Mesendoderm (in vitro differentiated cells): ENCODE measurements at regions not wholly inside any gene's neighbourhood (a gene's known extent, or its start where the extent isn't known, plus 50 kb on each side); places are given as distances from the start of the nearest gene placed in this dataset.

ENCODE experiments used
- DNase-seq: peaks from one replicate; pipeline ENCODE4 v3.0.0; 2013
- H2AK5ac ChIP-seq: 2 replicates; pipeline ENCODE4 v1.6.1; 2013; ENCODE audit warnings: low read length, inconsistent platforms
- H2BK120ac ChIP-seq: 2 replicates; pipeline ENCODE4 v1.6.1; 2013; ENCODE audit warnings: low read depth, mild to moderate bottlenecking, low read length, moderate library complexity, mixed read lengths
- H2BK15ac ChIP-seq: replicated peaks from 2 replicates; pipeline ENCODE4 v1.6.1; 2013; ENCODE audit warnings: low read depth, mild to moderate bottlenecking, moderate library complexity
- H2BK5ac ChIP-seq: 2 replicates; pipeline ENCODE4 v1.6.1; 2013; ENCODE audit warnings: low read length, inconsistent platforms
- H3K18ac ChIP-seq: 2 replicates; pipeline ENCODE4 v1.6.1; 2013; ENCODE audit warnings: mild to moderate bottlenecking, low read length, mixed read lengths
- H3K23ac ChIP-seq: one replicate; pipeline ENCODE4 v1.6.1; 2013; ENCODE audit warnings: low read length
- H3K27ac ChIP-seq: 2 replicates; pipeline ENCODE4 v1.5.1; 2013; ENCODE audit warnings: low read depth, mild to moderate bottlenecking, inconsistent platforms, low read length, moderate library complexity
- H3K27me3 ChIP-seq: 2 replicates; pipeline ENCODE4 v1.6.1; 2013; ENCODE audit warnings: low read length, control low read depth, mild to moderate bottlenecking, inconsistent platforms; ENCODE audit not compliant: insufficient read depth, poor library complexity
- H3K36me3 ChIP-seq: 2 replicates; pipeline ENCODE4 v1.6.1; 2013; ENCODE audit warnings: low read length, inconsistent platforms; ENCODE audit not compliant: control insufficient read depth, insufficient read depth
- H3K4ac ChIP-seq: one replicate; pipeline ENCODE4 v1.6.1; 2013; ENCODE audit warnings: low read depth, mild to moderate bottlenecking, low read length, moderate library complexity
- H3K4me1 ChIP-seq: 2 replicates; pipeline ENCODE4 v1.6.1; 2013; ENCODE audit warnings: low read depth, low read length, inconsistent platforms; ENCODE audit not compliant: control insufficient read depth
- H3K4me2 ChIP-seq: 2 replicates; pipeline ENCODE4 v1.6.1; 2013; ENCODE audit warnings: low read length
- H3K4me3 ChIP-seq: 2 replicates; pipeline ENCODE4 v1.5.1; 2013; ENCODE audit warnings: mild to moderate bottlenecking, low read length
- H3K56ac ChIP-seq: one replicate; pipeline ENCODE4 v1.6.1; 2013; ENCODE audit warnings: low read length
- H3K79me1 ChIP-seq: 2 replicates; pipeline ENCODE4 v1.6.1; 2013; ENCODE audit warnings: low read length, inconsistent platforms
- H3K79me2 ChIP-seq: 2 replicates; pipeline ENCODE4 v1.6.1; 2013; ENCODE audit warnings: mild to moderate bottlenecking, low read length; ENCODE audit not compliant: control insufficient read depth, insufficient read depth
- H3K9ac ChIP-seq: 2 replicates; pipeline ENCODE4 v1.6.1; 2013; ENCODE audit warnings: low read length, inconsistent platforms
- H4K5ac ChIP-seq: one replicate; pipeline ENCODE4 v1.6.1; 2013; ENCODE audit warnings: low read length
- H4K8ac ChIP-seq: one replicate; pipeline ENCODE4 v1.6.1; 2013; ENCODE audit warnings: low read depth, mild to moderate bottlenecking, control low read depth, low read length, moderate library complexity
- WGBS: extraction: QIAGEN DNeasy Blood & Tissue Kit; methylation state at CpG from one replicate; pipeline ENCODE4 v1.1.7; 2013; ENCODE audit warnings: low lambda C conversion rate, missing lambda C conversion rate; ENCODE audit not compliant: insufficient coverage; ENCODE audit errors: extremely low coverage; 5-methylcytosine and 5-hydroxymethylcytosine counted together

DNA sequence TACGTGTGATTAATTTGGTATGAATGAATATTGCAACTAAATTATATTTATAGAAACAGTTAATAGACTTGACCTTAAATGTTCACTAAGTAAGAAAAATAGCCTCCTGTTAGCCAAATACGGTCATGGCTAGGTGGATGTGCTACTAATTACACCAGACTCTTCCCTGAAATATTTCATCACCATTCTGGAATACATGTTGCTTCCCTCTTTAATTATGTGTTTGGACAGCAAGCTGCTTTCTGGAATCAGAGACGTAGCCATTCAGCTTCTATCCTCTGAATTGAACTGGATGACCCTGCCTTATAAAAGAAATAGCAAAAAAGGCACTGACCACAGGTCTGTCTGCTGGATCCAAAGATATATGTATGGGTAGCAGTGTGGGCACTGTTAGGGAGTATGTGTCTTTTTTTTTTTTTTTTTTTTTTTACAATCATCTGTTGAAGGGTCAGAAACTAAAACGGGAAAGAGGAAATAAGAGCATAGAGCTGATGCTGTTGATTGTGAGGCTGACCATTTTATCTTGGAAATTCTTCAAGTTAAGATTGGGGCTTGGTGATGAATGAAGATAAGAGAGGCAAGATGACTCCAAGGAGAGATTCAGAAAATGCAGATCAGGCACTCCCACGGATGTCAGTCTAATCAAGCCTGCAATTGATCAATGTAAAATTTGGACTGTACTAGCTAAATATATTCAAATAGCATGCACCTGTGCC, 283.2 kb upstream of the HSF2 start:
- no CpG with 5 or more reads among the region's 5 CpGs for WGBS
- Histone ChIP-seq H3K27me3 (no peaks in the 10 kb centered on the region), H3K56ac (no peak overlapping the region)

DNA sequence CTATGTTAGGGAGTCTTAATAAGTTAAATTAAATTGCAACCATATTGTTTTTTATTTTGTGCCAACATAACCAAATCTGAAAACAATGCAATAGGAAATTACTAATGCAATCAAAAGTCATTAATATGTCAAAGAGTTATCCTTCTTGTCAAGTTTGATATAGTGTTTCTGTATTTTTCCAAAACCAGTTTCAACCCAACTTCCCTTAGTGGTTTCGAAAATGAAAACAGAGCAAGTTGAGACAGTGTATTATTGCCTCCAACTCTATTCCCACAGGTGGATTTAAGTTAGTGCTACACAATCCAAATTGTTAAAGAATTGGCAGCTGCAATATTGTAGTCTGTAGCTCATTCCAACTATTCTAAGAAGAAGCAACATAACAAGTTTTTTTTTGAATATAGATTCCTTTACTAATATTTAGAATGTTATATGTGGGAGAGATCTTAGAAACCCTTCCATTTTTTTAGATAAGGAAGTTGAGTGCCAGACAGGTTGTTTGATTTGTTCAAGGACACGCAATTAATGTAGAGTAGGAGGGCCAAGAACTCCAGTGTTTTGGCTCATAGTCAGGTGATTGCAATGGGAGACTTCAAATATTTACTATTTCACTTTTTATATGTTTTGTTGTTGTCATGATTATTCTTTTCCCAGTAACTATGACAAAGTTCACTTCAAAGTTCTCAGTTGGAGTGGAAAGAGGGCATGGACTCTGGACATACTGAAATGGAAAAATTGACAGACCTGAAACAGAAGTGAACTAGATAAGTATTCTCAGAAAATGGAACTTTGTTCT, 282.4 kb upstream of the HSF2 start:
- no peak overlapping the region for H3K9ac ChIP-seq
- H3K27me3 ChIP-seq: no peaks in the 10 kb centered on the region
- DNase-seq: no peak
- no peak overlapping the region for H2BK120ac ChIP-seq
- no peak overlapping the region for H3K27ac ChIP-seq
- no peak overlapping the region for H3K4me2 ChIP-seq
- H2BK15ac ChIP-seq: no peak overlapping the region
- H3K79me1 ChIP-seq: no peaks in the 10 kb centered on the region
- no peak overlapping the region for H3K23ac ChIP-seq
- no peak overlapping the region for H4K8ac ChIP-seq
- H3K18ac ChIP-seq: no peak overlapping the region
- no peak overlapping the region for H3K4ac ChIP-seq
- no peak overlapping the region for H3K56ac ChIP-seq
- no peak overlapping the region for H2BK5ac ChIP-seq
- no CpG with 5 or more reads among the region's 2 CpGs for WGBS
- no peak overlapping the region for H2AK5ac ChIP-seq
- no peaks in the 10 kb centered on the region for H3K4me1 ChIP-seq
- no peak overlapping the region for H4K5ac ChIP-seq
- H3K79me2 ChIP-seq: no peaks in the 10 kb centered on the region
- H3K36me3 ChIP-seq: no peaks in the 10 kb centered on the region
- no peak overlapping the region for H3K4me3 ChIP-seq

More for the DNA sequence above, 283.2 kb upstream of the HSF2 start:
- Histone ChIP-seq H3K36me3 (no peaks in the 10 kb centered on the region), H3K4ac (no peak overlapping the region), H3K9ac (no peak overlapping the region), H3K79me2 (no peaks in the 10 kb centered on the region), H3K23ac (no peak overlapping the region), H3K79me1 (no peaks in the 10 kb centered on the region), H3K18ac (no peak overlapping the region), H2BK15ac (no peak overlapping the region), H4K8ac (no peak overlapping the region), H2BK5ac (no peak overlapping the region), H3K4me1 (no peaks in the 10 kb centered on the region), H4K5ac (no peak overlapping the region), H2AK5ac (no peak overlapping the region), H2BK120ac (no peak overlapping the region), H3K27ac (no peak overlapping the region), H3K4me2 (no peak overlapping the region), H3K4me3 (no peak overlapping the region)
- DNase-seq: peak; percentile 5

DNA sequence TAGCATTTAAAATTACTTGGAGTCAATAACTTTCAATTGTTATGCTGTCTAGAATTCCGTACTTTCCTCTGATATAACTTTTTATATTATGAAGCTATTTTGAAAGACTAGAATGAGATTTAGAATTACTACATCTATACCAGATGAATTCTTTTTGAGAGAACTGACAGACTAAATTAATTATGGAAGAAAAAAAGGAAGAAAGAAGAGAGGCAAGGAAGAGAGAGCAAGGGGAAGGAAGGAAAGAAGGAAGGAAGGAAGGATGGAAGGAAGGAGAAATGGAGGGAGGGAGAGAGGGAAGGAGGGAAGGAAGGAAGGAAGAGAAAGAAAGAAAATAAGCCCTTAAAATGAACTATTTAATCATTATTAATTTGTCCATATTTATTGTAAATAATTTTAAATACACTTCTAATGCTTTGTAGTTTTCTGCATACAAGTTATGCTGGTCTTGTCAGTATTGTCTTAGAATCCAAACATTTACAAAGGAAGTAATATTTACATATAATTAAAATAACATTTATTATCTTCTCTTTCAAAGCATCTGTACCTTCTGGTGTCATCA, 280.4 kb upstream of the HSF2 start:
- H3K79me2 ChIP-seq: no peaks in the 10 kb centered on the region
- no peaks in the 10 kb centered on the region for H3K27me3 ChIP-seq
- no peak overlapping the region for H3K4ac ChIP-seq
- H2AK5ac ChIP-seq: no peak overlapping the region
- H4K5ac ChIP-seq: no peak overlapping the region
- no peak overlapping the region for H2BK120ac ChIP-seq
- H3K79me1 ChIP-seq: no peaks in the 10 kb centered on the region
- no peaks in the 10 kb centered on the region for H3K4me1 ChIP-seq
- no peaks in the 10 kb centered on the region for H3K36me3 ChIP-seq
- DNase-seq: no peak
- no peak overlapping the region for H3K18ac ChIP-seq
- no peak overlapping the region for H2BK15ac ChIP-seq
- H3K4me2 ChIP-seq: no peak overlapping the region
- H3K9ac ChIP-seq: no peak overlapping the region
- H3K23ac ChIP-seq: no peak overlapping the region
- no peak overlapping the region for H2BK5ac ChIP-seq
- no peak overlapping the region for H3K56ac ChIP-seq
- H4K8ac ChIP-seq: no peak overlapping the region
- WGBS: no CpG with 5 or more reads among the region's 1 CpG
- no peak overlapping the region for H3K4me3 ChIP-seq
- no peak overlapping the region for H3K27ac ChIP-seq

DNA sequence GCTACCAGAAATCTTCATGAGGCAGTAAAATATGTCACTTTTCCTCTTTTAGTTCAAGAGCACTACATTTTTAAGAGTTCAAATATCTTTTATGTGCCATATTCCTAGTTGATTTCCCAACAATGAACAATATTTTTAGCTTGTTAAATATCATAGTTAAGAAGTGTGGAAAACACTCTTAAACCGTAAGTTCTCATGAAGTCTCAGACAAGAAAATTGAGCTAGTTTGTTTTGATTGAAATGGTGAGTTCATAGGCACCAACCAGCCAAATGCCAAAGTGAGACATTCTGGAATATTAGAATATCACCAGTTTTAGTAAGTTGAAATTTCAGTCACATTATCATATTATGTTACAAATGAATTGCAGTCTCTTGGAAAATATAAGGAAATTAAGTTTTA, 277.2 kb upstream of the HSF2 start:
- Histone ChIP-seq H3K56ac (no peak overlapping the region), H3K4me1 (no peaks in the 10 kb centered on the region), H4K5ac (no peak overlapping the region), H3K27ac (no peak overlapping the region), H2AK5ac (no peak overlapping the region), H3K36me3 (no peaks in the 10 kb centered on the region), H3K4ac (no peak overlapping the region), H3K4me2 (no peak overlapping the region), H3K9ac (no peak overlapping the region), H3K23ac (no peak overlapping the region), H3K18ac (no peak overlapping the region), H3K4me3 (no peak overlapping the region), H3K79me2 (no peaks in the 10 kb centered on the region), H2BK120ac (no peak overlapping the region), H2BK15ac (no peak overlapping the region), H3K27me3 (no peaks in the 10 kb centered on the region), H4K8ac (no peak overlapping the region), H2BK5ac (no peak overlapping the region), H3K79me1 (no peaks in the 10 kb centered on the region)
- WGBS: no CpG with 5 or more reads among the region's 1 CpG
- no peak for DNase-seq

DNA sequence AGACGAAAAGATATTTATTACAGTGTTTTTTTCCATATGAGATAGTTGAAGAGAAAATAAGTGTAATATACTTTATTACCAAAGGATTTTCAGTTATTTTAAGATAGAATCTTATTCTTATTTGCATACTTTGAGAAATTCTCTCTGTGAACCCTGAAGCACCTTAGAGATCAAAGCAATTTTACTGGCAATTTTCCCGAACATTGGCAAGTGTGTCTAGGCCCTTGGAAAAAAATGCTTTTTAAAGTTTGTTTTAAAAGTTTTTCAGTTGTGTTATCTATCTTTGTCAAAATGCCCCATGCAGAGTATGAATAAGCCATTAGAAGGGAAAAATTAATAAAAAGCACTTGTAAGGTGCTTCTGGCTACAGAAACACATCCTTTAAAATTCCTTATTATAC, 276.8 kb upstream of the HSF2 start:
- H4K5ac ChIP-seq: no peak overlapping the region
- H4K8ac ChIP-seq: no peak overlapping the region
- H3K4ac ChIP-seq: no peak overlapping the region
- H3K27me3 ChIP-seq: no peaks in the 10 kb centered on the region
- no peak overlapping the region for H3K27ac ChIP-seq
- H3K18ac ChIP-seq: no peak overlapping the region
- no peak overlapping the region for H3K9ac ChIP-seq
- H3K79me2 ChIP-seq: no peaks in the 10 kb centered on the region
- H3K79me1 ChIP-seq: no peaks in the 10 kb centered on the region
- no peak overlapping the region for H2AK5ac ChIP-seq
- no peak overlapping the region for H3K4me2 ChIP-seq
- H3K4me3 ChIP-seq: no peak overlapping the region
- no peak for DNase-seq
- H3K4me1 ChIP-seq: no peaks in the 10 kb centered on the region
- no peak overlapping the region for H3K56ac ChIP-seq
- WGBS: no CpG with 5 or more reads among the region's 2 CpGs
- H3K23ac ChIP-seq: no peak overlapping the region
- no peak overlapping the region for H2BK120ac ChIP-seq
- no peaks in the 10 kb centered on the region for H3K36me3 ChIP-seq
- no peak overlapping the region for H2BK5ac ChIP-seq
- H2BK15ac ChIP-seq: no peak overlapping the region
